Peyer's patch (tissue), 4 donors: ENCODE measurements at regions not wholly inside any gene's neighbourhood (a gene's known extent, or its start where the extent isn't known, plus 50 kb on each side); places are given as distances from the start of the nearest gene placed in this dataset.

Experiments
- CTCF ChIP-seq, 6 experiments: fragments of 450-650 bp in 4 of 6; fragments of 200-600 bp in 2 of 6; sonication (generic) in 1 of 6; IDR thresholded peaks; one replicate each; pipeline ENCODE4 v1.5.1; 2017 to 2019; ENCODE audit warnings: antibody characterized with exemption in 6 of 6, mild to moderate bottlenecking in 3 of 6, moderate library complexity in 1 of 6
- POLR2A ChIP-seq, 2 donors: fragments of 450-650 bp; IDR thresholded peaks; one replicate each; pipeline ENCODE4 v1.5.1; 2017; ENCODE audit warnings: antibody characterized with exemption in 2 of 2, mild to moderate bottlenecking in 2 of 2, moderate library complexity in 2 of 2

GRCh38 chr11:49377978-49378377 is 169.6 kb upstream of the FOLH1 start:
- TF ChIP-seq CTCF (IDR thresholded peaks at IDR 0.05) = no peak
- no peak for TF ChIP-seq POLR2A (IDR thresholded peaks at IDR 0.05)
